ENCODE measurements at regions not wholly inside any gene's neighbourhood (a gene's known extent, or its start where the extent isn't known, plus 50 kb on each side); places are given as distances from the start of the nearest gene placed in this dataset.

GRCh38 chr15:70504299-70504951, 258.9 kb downstream of the UACA start:
- peak in 1 of 5 donors; percentile 60 for DNase-seq

GRCh38 chr15:70503798-70504298, 259.5 kb downstream of the UACA start:
- DNase-seq = no peak

GRCh38 chr15:70503073-70503745, 260.1 kb downstream of the UACA start:
- DNase-seq = no peak

- DNase-seq = no peak
Observed at GRCh38 chr15:70502529-70502928, 260.8 kb downstream of the UACA start.

GRCh38 chr15:70501849-70502248, 261.5 kb downstream of the UACA start:
- DNase-seq = no peak

GRCh38 chr15:70501121-70501727, 262.1 kb downstream of the UACA start:
- no peak for DNase-seq

GRCh38 chr15:70499791-70500190, 263.6 kb downstream of the UACA start:
- no peak for DNase-seq

- DNase-seq = no peak
Observed at GRCh38 chr15:70498096-70498626, 265.2 kb downstream of the UACA start.

- DNase-seq = no peak
Observed at GRCh38 chr15:70497661-70498060, 265.7 kb downstream of the UACA start.

- DNase-seq = no peak
Observed at GRCh38 chr15:70495991-70496599, 267.3 kb downstream of the UACA start.

- no peak for DNase-seq
Observed at GRCh38 chr15:70494852-70495571, 268.3 kb downstream of the UACA start.

- no peak for DNase-seq
Observed at GRCh38 chr15:70494517-70494851, 268.9 kb downstream of the UACA start.

GRCh38 chr15:70493787-70494516, 269.4 kb downstream of the UACA start:
- DNase-seq = no peak

- no peak for DNase-seq
Observed at GRCh38 chr15:70493376-70493775, 270.0 kb downstream of the UACA start.

- DNase-seq = peak; percentile 38 to 93 (median 74)
Observed at GRCh38 chr15:70492240-70493177, 270.8 kb downstream of the UACA start.

- DNase-seq = no peak
Observed at GRCh38 chr15:70491641-70492040, 271.7 kb downstream of the UACA start.

- peak in 1 of 5 donors; percentile 68 for DNase-seq
Observed at GRCh38 chr15:70491201-70491621, 272.1 kb downstream of the UACA start.

GRCh38 chr15:70490838-70491155, 272.6 kb downstream of the UACA start:
- no peak for DNase-seq

- no peak for DNase-seq
Observed at GRCh38 chr15:70490148-70490837, 273.1 kb downstream of the UACA start.
